PC-3 (cell line): ENCODE measurements at regions not wholly inside any gene's neighbourhood (a gene's known extent, or its start where the extent isn't known, plus 50 kb on each side); places are given as distances from the start of the nearest gene placed in this dataset.

Source experiments
- ATAC-seq: fragments of 200-7000 bp; cut with Tn5 transposase; 2 replicates; pipeline ENCODE4 v1.9.1; 2020; ENCODE audit warnings: mild to moderate bottlenecking, moderate library complexity
- BruUV-seq: library from RNA; stranded (reverse); fragments of 400-500 nt; replicated peaks from 2 replicates; lab custom pipeline; 2021; lab: Mats Ljungman, UMichigan
- CTCF ChIA-PET: fragments of 300-600 bp; sonication (Branson Sonifier 250); formaldehyde crosslinking; loops from one replicate; lab custom pipeline; 2022; ENCODE audit warnings: antibody characterized with exemption; lab: Charles Lee
- POLR2A ChIA-PET: fragments of 300-600 bp; sonication (Branson Sonifier 250); formaldehyde crosslinking; loops from one replicate; lab custom pipeline; 2022; ENCODE audit warnings: antibody characterized with exemption; ENCODE audit not compliant: unreplicated experiment; lab: Charles Lee
- DNase-seq: peaks from one replicate; pipeline ENCODE4 v3.0.0-alpha.2; 2015
- H2AFZ ChIP-seq: fragments of 300-600 bp; sonication (generic); 2 replicates; pipeline ENCODE4 v1.6.0; 2016; ENCODE audit warnings: antibody characterized with exemption, low read length
- H3F3A ChIP-seq: fragments of 300-600 bp; sonication (generic); one replicate; pipeline ENCODE4 v1.6.0; 2017; ENCODE audit warnings: antibody characterized with exemption, low read length, control low read depth, mild to moderate bottlenecking; ENCODE audit not compliant: unreplicated experiment
- H3K27ac ChIP-seq: fragments of 300-600 bp; sonication (generic); 2 replicates; pipeline ENCODE4 v1.5.1; 2016; ENCODE audit warnings: mild to moderate bottlenecking, low read length
- H3K27me3 ChIP-seq: fragments of 300-600 bp; sonication (generic); 2 replicates; pipeline ENCODE4 v1.6.1; 2016; ENCODE audit warnings: low read length, mixed read lengths
- H3K36me3 ChIP-seq: fragments of 300-600 bp; sonication (generic); 2 replicates; pipeline ENCODE4 v1.6.1; 2016; ENCODE audit warnings: low read depth, mixed run types, low read length, mixed read lengths
- H3K4me1 ChIP-seq: fragments of 300-600 bp; sonication (generic); 2 replicates; pipeline ENCODE4 v1.5.1; 2016; ENCODE audit warnings: low read length; ENCODE audit not compliant: insufficient read depth
- H3K4me2 ChIP-seq: fragments of 300-600 bp; sonication (generic); 2 replicates; pipeline ENCODE4 v1.6.0; 2016; ENCODE audit warnings: low read length
- H3K4me3 ChIP-seq: fragments of 300-600 bp; sonication (generic); 2 replicates; pipeline ENCODE4 v1.5.1; 2016; ENCODE audit warnings: mild to moderate bottlenecking, low read length, mixed read lengths
- H3K79me2 ChIP-seq: fragments of 300-600 bp; sonication (generic); 2 replicates; pipeline ENCODE4 v1.6.1; 2017; ENCODE audit warnings: low read length, mixed read lengths
- H3K9ac ChIP-seq: fragments of 300-600 bp; sonication (generic); 2 replicates; pipeline ENCODE4 v1.6.0; 2016; ENCODE audit warnings: mild to moderate bottlenecking, low read length
- H3K9me2 ChIP-seq: fragments of 300-600 bp; sonication (generic); replicated peaks from 2 replicates; pipeline ENCODE4 v1.6.1; 2016; ENCODE audit warnings: mixed run types, low read length, mixed read lengths
- H3K9me3 ChIP-seq: fragments of 300-600 bp; sonication (generic); 2 replicates; pipeline ENCODE4 v1.6.1; 2016; ENCODE audit warnings: low read length, mixed read lengths
- H4K20me1 ChIP-seq: fragments of 300-600 bp; sonication (generic); 2 replicates; pipeline ENCODE4 v1.6.1; 2016; ENCODE audit warnings: low read length, mixed read lengths
- EZH2 ChIP-seq: fragments of 300-600 bp; sonication (generic); IDR thresholded peaks from one replicate; pipeline ENCODE4 v1.6.1; 2017; ENCODE audit warnings: antibody characterized with exemption, mild to moderate bottlenecking, low read length; ENCODE audit not compliant: unreplicated experiment
- EZH2phosphoT487 ChIP-seq: fragments of 300-600 bp; sonication (generic); IDR thresholded peaks from 2 replicates; pipeline ENCODE4 v1.6.1; 2018; ENCODE audit warnings: mild to moderate bottlenecking, antibody characterized with exemption, low read length, borderline replicate concordance
- intact Hi-C: fragments of 100-400 bp; cut with micrococcal nuclease; formaldehyde crosslinking; loops from 2 replicates; pipeline ENCODE4 v1.9.0; 2023
- TF ChIP-seq, protein P1 (sequence below): fragments of 300-600 bp; sonication (generic); conservative IDR thresholded peaks from 2 replicates; pipeline ENCODE4 v1.5.1; 2017; ENCODE audit warnings: antibody characterized with exemption, low read depth, mild to moderate bottlenecking, low read length

- intact Hi-C loops = no loop called here
- Histone ChIP-seq H3K9me2 (no peaks in the 10 kb centered on the region), H3K27me3 (no peaks in the 10 kb centered on the region; the same call in 1 of the 2 replicates), H2AFZ (0 out of 2 replicates have a peak overlapping the region, but pooled peaks have one; percentile 4), H3F3A (no peaks in the 10 kb centered on the region), H3K4me3 (no peak overlapping the region), H3K79me2 (no peaks in the 10 kb centered on the region), H3K4me2 (peak overlapping the region; percentile 16; the same call in 1 of the 2 replicates), H3K4me1 (peaks cover 4% of the 10 kb centered on the region; the same call in 1 of the 2 replicates), H3K9me3 (no peaks in the 10 kb centered on the region), H3K36me3 (no peaks in the 10 kb centered on the region), H3K27ac (no peak overlapping the region), H3K9ac (no peak overlapping the region), H4K20me1 (no peaks in the 10 kb centered on the region)
- ATAC-seq = no peak
- POLR2A ChIA-PET = no interaction called here
- no peak for TF ChIP-seq EZH2phosphoT487
- BruUV-seq = no TSS peak
- CTCF ChIA-PET = no interaction called here
- peak; percentile 45 for DNase-seq
Measured at GRCh38 chr1:29962831-29963247, 726.5 kb downstream of the PTPRU start.

DNA sequence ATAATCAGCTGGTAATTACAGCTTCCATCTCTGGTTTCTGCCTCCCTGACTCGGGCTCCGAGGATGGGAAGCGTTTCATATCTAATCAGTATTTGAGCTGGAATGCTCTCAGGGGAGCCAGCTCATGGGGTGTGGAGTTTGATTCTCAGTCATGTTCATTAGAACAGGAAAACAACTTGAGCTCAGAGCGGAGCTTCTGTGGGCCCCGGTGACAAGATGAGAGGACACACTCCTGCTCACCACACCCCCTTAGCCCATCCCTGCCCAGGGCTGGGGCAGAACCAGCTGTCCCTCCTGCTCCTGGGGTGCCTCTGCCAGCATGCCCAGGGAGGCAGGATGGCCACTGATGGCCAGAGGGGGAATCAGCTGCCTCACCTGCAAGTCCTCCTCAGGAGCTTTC is 726.0 kb downstream of the PTPRU start:
- Histone ChIP-seq H4K20me1 (no peaks in the 10 kb centered on the region), H3K27me3 (no peaks in the 10 kb centered on the region; the same call in 1 of the 2 replicates), H3F3A (no peaks in the 10 kb centered on the region), H3K9me2 (no peaks in the 10 kb centered on the region), H3K4me2 (peak overlapping the region; percentile 16; the same call in 1 of the 2 replicates), H3K27ac (no peak overlapping the region), H3K4me1 (peaks cover 4% of the 10 kb centered on the region; the same call in 1 of the 2 replicates), H2AFZ (0 out of 2 replicates have a peak overlapping the region, but pooled peaks have one; percentile 4), H3K36me3 (no peaks in the 10 kb centered on the region), H3K79me2 (no peaks in the 10 kb centered on the region), H3K9ac (no peak overlapping the region), H3K9me3 (no peaks in the 10 kb centered on the region), H3K4me3 (no peak overlapping the region)
- POLR2A ChIA-PET = no interaction called here
- ATAC-seq (no peak), DNase-seq (no peak)
- intact Hi-C loops = no loop called here
- TF ChIP-seq, protein P1, sequence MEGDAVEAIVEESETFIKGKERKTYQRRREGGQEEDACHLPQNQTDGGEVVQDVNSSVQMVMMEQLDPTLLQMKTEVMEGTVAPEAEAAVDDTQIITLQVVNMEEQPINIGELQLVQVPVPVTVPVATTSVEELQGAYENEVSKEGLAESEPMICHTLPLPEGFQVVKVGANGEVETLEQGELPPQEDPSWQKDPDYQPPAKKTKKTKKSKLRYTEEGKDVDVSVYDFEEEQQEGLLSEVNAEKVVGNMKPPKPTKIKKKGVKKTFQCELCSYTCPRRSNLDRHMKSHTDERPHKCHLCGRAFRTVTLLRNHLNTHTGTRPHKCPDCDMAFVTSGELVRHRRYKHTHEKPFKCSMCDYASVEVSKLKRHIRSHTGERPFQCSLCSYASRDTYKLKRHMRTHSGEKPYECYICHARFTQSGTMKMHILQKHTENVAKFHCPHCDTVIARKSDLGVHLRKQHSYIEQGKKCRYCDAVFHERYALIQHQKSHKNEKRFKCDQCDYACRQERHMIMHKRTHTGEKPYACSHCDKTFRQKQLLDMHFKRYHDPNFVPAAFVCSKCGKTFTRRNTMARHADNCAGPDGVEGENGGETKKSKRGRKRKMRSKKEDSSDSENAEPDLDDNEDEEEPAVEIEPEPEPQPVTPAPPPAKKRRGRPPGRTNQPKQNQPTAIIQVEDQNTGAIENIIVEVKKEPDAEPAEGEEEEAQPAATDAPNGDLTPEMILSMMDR = no peak
- TF ChIP-seq EZH2phosphoT487 (no peak), EZH2 (no peak)
- BruUV-seq = no TSS peak
- CTCF ChIA-PET = no interaction called here

DNA sequence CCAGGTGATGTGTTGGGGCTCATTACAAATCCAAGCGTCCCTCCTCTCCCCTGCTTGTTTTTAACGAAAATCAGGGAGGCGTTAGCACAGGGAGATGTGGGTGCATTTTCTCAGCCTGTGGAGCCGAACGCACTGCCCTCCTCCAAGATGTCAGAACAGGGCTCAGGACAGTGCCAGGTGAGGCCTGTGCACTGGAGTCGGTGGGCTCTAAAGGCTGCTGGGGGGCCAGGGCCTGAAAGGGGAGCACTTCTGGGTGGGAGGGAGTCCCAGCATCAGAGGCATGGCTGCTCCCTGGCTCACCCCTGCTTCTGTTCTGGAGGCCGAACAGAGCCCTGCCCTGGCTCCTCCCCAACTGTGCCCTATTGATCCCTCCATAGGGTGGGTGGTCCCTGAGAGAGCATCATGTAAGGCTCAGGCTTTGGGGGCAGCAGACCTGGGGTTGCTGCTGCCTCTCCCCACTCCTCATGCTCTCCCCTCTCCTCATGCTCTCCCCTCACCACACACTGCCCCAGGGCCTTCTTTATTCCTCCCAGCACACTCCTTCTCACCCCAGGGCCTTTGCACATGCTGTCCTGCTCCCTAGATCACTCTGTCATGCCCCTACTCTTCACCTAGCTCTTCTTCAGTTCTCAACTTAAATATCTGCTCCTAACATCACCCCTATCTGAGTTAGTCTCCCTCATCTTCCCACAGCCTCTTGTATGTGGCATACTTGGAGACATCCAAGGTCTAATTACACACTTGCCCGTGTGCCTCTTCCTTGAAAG is 725.2 kb downstream of the PTPRU start:
- peaks cover 4% of the 10 kb centered on the region; the same call in 1 of the 2 replicates for H3K4me1 ChIP-seq
- DNase-seq = no peak
- ATAC-seq = no peak
- H3K79me2 ChIP-seq = no peaks in the 10 kb centered on the region
- H3F3A ChIP-seq = no peaks in the 10 kb centered on the region
- no peak overlapping the region for H3K4me2 ChIP-seq
- TF ChIP-seq, protein P1 = no peak
- TF ChIP-seq EZH2 (no peak), EZH2phosphoT487 (no peak)
- H3K9me2 ChIP-seq = no peaks in the 10 kb centered on the region
- no peaks in the 10 kb centered on the region for H3K9me3 ChIP-seq
- H3K27ac ChIP-seq = no peak overlapping the region
- H3K4me3 ChIP-seq = no peak overlapping the region
- no peaks in the 10 kb centered on the region; the same call in 1 of the 2 replicates for H3K27me3 ChIP-seq
- no TSS peak for BruUV-seq
- H4K20me1 ChIP-seq = no peaks in the 10 kb centered on the region
- intact Hi-C loops = no loop called here
- H2AFZ ChIP-seq = no peak overlapping the region
- H3K36me3 ChIP-seq = no peaks in the 10 kb centered on the region
- CTCF ChIA-PET = no interaction called here
- POLR2A ChIA-PET = no interaction called here
- H3K9ac ChIP-seq = no peak overlapping the region
